ENCODE measurements at regions not wholly inside any gene's neighbourhood (a gene's known extent, or its start where the extent isn't known, plus 50 kb on each side); places are given as distances from the start of the nearest gene placed in this dataset.
"Not testable (repeated sequence)": the region's sequence is repeated elsewhere in the genome, so short reads cannot be mapped to it uniquely, and the experiment has no call there.

- ATAC-seq: no peak
These were observed 129.6 kb downstream of the KCNE4 start for GRCh38 chr2:223181561-223181960.

DNA sequence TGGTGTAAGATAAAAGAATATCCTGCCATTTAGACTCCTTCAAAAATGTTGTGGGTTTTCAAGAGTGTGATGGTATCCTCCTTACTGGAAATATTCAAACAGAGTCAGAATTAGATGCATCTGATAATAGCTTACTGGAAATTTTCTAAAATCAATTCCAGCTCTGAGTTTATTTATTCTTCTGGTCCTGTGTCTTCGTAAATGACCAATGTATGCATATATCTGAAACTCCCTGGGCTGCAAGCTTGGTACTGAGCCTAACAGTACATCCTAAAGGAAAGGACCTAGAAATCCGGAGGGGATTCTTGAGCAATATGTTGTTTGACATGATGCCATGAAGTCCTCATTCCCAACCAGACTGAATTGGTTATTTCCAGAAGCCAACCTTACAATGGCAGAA is 130.4 kb downstream of the KCNE4 start:
- ATAC-seq: no peak

DNA sequence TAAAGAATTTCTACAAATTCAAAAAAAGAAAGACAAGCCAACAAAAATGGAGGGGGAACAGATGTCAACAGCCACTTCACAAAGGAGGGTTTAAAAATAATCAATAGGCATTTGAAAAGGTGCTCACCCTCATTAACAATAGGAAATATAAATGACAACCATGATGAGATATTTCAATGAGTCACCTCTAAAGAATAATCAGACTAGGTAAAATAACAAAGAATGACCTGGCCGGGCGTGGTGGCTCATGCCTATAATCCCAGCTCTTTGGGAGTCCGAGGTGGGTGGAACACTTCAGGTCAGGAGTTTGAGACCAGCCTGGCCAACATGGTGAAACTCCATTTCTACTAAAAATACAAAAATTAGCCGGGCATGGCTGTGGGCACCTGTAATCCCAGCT is 133.6 kb downstream of the KCNE4 start:
- no peak for ATAC-seq

- ATAC-seq: no peak
These were observed 135.3 kb downstream of the KCNE4 start for GRCh38 chr2:223187256-223187655.

GRCh38 chr2:223190561-223191206 is 138.7 kb downstream of the KCNE4 start:
- not testable (repeated sequence) for ATAC-seq

- ATAC-seq: no peak
These were observed 144.3 kb downstream of the KCNE4 start for GRCh38 chr2:223196331-223196730.

GRCh38 chr2:223197046-223197445 is 145.1 kb downstream of the KCNE4 start:
- no peak for ATAC-seq

DNA sequence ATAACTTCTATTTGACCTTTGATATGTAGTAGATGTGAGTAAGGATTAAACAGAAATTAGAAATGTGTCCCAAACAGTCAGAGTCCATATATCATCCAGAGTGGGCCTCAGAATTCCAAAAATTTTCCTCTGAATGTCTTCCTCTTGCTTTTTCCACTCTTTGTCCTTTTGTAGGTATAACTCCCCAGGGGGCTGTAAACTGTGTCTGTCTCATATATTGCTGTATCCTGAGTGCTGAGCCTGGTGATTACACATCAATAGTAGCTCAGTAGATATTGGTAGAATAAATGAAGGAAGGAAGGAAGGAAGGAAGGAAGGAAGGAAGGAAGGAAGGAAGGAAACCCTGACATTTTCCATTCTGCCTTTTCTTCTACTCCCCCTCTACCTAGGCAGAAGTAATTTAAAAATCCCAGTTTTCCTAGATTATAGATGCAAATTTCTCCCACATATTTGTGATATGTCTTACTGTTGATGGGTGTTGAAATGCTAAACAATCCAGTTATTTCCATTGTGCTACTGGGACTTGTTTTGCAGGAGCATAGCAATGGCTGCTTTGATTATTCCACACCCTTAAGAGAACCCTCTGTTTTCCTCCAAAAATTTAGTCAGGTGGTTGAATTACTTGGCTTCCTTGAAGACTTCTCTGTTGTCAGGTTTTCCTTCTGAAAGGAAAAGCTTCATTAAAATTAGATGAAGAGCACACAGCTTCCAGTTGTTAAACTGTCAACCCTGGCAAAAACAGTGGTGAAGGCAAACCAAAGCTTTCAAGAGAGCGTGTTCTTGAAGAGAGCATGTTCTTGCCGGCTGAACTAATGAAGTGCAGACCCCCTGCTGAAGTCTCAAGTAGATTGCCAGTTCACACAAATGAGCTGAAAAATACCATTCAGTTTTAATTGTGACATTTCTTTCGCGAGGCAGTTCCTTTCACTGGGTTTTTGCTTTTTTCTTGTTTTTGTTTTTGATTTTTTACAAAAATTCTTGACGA is 147.8 kb downstream of the KCNE4 start:
- ATAC-seq: no peak

DNA sequence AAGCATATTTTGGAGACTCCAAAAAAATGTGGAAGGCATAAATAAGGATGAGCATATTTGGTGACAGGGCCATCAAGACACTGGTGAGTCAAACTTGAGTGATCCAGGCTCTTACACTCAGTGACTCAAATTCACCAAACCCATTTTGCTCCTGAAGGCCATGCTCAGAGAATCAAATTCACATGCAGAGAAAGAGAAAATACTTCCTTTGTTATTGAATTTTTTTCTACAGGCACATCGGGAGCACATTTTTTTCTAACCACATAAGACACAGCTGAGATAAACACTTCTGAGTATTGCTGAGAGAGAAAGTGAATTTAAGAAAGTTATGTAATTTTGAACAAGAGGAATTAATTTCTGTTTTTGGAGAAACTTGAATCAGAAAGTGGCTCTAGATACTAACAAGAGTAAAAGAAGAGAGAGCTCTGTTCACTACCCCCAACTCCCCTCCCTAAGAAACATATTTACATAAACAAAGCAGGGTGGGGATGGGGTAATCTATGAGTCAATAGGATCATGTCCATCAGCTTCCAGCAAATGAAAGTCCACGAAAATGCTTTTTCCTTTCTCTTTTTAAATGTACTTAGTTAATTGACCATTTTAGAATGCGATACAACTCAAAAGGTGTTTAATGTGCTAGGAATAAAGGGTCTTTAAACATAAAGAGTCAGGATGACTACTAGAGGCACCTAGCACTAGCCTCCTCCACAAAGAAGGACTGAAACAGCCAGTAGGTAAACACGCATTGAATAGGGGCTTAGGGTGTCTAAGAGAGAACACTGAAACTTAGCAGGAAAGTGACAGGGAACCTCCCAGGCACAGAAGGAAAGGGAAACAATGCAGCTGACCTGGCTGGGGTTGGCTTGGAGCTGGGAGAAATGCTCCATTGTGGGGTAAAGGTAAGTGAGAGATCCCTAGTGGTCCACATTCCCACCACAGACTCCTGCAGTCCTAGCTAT is 152.3 kb downstream of the KCNE4 start:
- no peak for ATAC-seq

DNA sequence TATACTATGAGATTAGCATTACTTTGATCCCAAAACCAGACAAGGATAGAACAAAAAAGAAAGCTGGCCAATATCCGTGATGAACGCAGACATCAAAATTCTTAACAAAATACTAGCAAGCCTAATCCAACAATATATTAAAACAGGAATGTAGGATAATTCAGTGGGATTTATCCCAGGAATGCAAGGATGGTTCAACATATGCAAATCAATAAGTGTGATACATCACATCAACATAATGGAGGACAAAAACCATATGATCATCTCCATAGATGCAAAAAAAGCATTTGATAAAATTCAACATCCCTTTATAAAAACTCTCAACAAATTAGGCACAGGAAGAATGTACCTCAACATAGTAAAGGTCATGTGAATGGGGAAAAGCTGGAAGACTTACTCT is 158.5 kb downstream of the KCNE4 start:
- no peak for ATAC-seq

DNA sequence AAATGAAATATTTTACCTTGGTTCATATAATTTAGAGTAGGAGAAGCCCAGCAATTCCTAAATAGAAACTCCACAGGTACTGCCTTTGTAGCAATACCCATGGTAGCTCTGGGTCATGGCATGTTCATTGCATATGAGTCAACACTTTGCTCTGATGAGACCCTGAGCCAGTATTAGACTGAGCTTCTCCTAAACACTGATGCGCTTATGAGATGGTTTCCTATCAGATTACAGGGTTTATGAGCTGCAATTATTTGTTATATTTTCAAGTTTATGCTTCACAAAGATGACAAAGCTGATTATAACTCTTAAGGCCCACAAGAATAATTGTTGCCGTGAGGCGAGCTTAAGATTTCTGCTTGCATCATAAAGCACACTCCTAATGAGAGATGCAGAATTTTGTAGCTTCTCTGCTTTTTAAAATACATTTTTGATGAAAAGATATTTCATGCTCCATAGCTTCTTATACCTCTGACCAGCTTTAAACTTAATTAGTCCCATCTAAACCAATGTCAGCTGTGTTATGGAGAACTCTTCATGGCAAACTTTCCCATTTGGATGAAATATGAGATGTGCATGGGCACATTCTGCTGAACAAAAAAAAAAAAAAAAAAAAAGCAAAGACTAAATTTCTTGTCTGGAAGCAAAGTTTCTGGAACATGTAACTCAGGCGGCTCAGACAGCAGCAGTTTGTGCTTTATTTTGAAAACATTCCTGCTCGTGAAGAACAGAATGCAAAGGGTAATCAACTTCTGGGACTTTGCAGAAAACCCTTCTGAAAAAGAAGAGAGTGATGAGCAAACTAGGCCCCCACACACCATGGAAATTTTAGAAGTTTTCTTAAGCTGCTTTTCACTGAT is 162.6 kb downstream of the KCNE4 start:
- ATAC-seq: no peak

- no peak for ATAC-seq
These were observed 163.2 kb downstream of the KCNE4 start for GRCh38 chr2:223215254-223215516.

- no peak for ATAC-seq
These were observed 165.4 kb downstream of the KCNE4 start for GRCh38 chr2:223217373-223217772.

DNA sequence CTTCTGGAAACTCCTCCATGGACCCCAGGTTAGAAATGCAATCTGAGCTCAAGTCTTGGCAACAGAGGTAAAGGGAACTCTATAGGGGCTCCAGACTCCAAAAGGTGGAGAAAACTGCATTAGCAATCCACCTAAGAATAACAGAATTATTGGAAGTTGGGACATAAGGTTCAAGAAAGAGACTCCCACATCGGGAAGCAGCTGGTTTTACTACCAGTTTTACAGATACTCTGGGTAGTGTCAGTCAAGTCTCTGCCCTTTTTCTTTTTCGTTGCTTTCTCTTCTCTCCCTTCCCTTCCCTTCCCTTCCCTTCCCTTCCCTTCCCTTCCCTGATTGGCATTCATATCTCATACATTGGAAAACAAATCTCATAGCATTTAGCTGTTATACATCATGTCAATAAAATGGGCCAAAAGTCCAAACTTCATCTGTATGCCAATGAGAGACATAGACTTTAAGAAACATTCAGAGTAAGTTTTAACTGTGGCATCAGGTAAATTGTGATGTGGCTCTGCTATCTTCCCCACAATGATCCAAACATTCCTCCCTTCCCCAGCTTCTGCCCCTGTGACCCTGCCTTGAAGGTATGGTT is 166.7 kb downstream of the KCNE4 start:
- ATAC-seq: no peak

- no peak for ATAC-seq
These were observed 168.1 kb downstream of the KCNE4 start for GRCh38 chr2:223219872-223220657.

DNA sequence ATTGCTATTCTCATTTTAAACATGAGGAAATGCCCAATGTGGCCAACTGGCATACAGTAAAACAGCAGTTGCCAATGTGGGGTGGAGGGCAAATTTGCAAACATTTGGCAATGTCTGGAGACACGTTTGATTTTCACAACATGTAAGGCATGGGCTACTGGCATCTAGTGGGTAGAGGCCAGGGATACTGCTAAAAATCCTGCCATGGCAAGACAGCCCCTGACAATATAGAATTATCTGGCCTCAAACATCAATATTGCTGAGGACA is 168.6 kb downstream of the KCNE4 start:
- ATAC-seq: no peak

DNA sequence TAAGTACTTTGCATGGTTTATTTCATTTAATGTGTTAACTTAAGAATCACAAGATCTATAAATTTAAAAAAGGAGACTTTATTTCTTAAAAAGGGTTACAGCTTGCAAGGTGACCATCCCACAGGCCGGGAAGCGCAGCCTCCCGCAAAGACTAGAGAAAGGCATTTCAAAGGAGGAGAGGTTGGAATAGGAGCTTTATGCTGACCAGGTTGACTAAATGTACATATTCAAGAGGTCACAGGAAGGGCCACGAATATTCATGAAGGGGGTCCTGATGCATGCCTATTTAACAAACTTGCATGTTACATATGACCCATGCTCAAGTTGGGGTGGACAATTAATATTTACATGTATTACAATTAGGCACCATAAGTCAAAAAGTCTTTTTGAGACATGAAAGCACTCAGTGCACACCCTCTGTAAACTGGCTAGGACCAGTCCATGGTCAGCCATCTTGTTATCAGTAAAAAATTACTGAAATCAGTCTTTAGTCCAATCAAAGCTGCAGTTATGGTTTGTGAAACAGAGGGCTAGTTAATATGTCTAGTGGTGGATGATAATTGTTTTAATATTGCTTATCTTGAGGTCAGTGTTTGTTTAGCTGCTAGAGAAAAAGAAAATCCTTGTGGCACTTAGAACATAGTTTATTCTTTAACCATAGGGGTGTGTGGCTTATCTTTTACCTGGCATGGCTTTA is 169.3 kb downstream of the KCNE4 start:
- ATAC-seq: no peak

GRCh38 chr2:223222397-223222796 is 170.4 kb downstream of the KCNE4 start:
- no peak for ATAC-seq

DNA sequence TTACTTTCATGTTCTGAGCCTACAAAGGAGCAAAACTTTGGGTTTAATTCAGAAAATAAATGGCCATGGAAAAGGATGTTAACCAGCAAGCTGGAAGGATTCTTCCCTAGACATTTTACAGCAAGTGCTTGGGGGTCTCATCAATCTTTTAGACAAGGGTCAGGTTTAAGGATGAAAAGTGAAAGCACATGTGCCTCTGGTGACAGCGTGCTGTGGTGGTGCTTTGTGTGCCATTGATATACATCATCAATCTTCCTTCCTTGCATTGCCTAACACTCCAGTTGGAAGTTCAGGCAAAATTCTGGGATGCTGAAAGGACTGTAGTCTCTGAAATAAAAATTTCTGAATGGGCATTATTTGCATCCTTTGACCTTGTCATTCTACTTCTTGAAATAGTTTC is 171.2 kb downstream of the KCNE4 start:
- no peak for ATAC-seq

DNA sequence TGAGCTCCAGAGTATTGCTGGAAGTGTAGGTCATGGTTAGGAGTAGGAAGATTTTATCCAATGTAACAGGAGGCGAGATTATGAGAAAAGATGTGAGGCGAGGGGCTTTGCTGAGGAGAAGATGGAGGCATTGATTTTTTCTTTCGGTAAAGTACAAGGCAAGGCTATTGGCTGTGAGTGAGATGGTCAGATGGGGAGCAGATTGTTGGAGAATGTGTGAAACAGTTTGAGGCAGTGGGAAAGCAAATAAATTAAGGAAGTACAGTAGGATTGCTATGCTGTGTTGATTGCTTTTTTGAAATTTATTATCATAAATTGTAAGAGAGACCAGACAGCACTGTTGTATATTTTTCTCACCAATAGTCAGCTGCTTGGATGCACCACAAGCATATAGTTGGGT is 173.3 kb downstream of the KCNE4 start:
- ATAC-seq: no peak

DNA sequence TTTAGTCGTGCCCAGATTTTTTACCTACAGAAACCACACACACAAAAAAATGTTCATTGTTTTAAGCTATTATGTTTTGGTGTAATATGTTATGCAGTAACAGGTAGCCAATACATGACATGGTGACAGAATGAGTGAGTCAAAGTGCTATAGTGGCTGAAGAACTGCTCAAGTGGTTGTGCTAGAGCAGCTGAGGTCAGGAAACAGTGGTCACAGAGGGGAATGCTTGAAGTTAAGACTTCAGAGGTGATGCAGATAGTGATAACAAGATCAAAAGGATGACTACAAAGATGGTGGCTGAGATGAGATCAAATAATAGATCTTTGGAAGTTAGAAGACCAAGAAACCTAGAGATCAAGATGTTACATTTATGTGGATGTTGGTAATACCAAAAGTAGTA is 174.3 kb downstream of the KCNE4 start:
- no peak for ATAC-seq
